Smooth muscle cell (in vitro differentiated cells): ENCODE measurements at regions not wholly inside any gene's neighbourhood (a gene's known extent, or its start where the extent isn't known, plus 50 kb on each side); places are given as distances from the start of the nearest gene placed in this dataset.
A peak's percentile ranks its signal among the peaks of the same experiment; 100 is the strongest.
"Not testable (repeated sequence)": the region's sequence is repeated elsewhere in the genome, so short reads cannot be mapped to it uniquely, and the experiment has no call there.

Experiments used
- DNase-seq: peaks from one replicate; lab custom pipeline; 2025; ENCODE audit not compliant: unreplicated experiment; lab: John Stamatoyannopoulos, UW
- H2AFZ ChIP-seq: fragments of 200-600 bp; sonication (generic); 2 replicates; pipeline ENCODE4 v1.6.0; 2016; ENCODE audit warnings: antibody characterized with exemption, low read depth, mild to moderate bottlenecking
- H3F3A ChIP-seq: fragments of 200-600 bp; sonication (generic); 2 replicates; pipeline ENCODE4 v1.6.0; 2017; ENCODE audit warnings: antibody characterized with exemption, low read depth
- H3K27ac ChIP-seq: fragments of 200-600 bp; sonication (generic); 2 replicates; pipeline ENCODE4 v1.5.1; 2016; ENCODE audit warnings: low read depth, mild to moderate bottlenecking
- H3K27me3 ChIP-seq: fragments of 200-600 bp; sonication (generic); 2 replicates; pipeline ENCODE4 v1.6.1; 2016; ENCODE audit warnings: low read depth, mild to moderate bottlenecking
- H3K36me3 ChIP-seq: fragments of 200-600 bp; sonication (generic); 2 replicates; pipeline ENCODE4 v1.5.1; 2016; ENCODE audit warnings: low read depth
- H3K4me1 ChIP-seq: fragments of 200-600 bp; sonication (generic); 2 replicates; pipeline ENCODE4 v1.5.1; 2016; ENCODE audit warnings: low read depth
- H3K4me2 ChIP-seq: fragments of 200-600 bp; sonication (generic); 2 replicates; pipeline ENCODE4 v1.6.0; 2016; ENCODE audit warnings: mild to moderate bottlenecking
- H3K4me3 ChIP-seq: fragments of 200-600 bp; sonication (generic); 2 replicates; pipeline ENCODE4 v1.5.1; 2016; ENCODE audit warnings: mild to moderate bottlenecking
- H3K79me2 ChIP-seq: fragments of 200-600 bp; sonication (generic); 2 replicates; pipeline ENCODE4 v1.6.0; 2016; ENCODE audit warnings: low read depth, mild to moderate bottlenecking
- H3K9ac ChIP-seq: fragments of 200-600 bp; sonication (generic); 2 replicates; pipeline ENCODE4 v1.6.0; 2016; ENCODE audit warnings: low read depth
- H3K9me3 ChIP-seq: fragments of 200-600 bp; sonication (generic); replicated peaks from 2 replicates; pipeline ENCODE4 v1.5.1; 2016; ENCODE audit warnings: low read depth
- H4K20me1 ChIP-seq: fragments of 200-600 bp; sonication (generic); 2 replicates; pipeline ENCODE4 v1.6.0; 2016; ENCODE audit warnings: low read depth
- WGBS: methylation state at CpG from one replicate; pipeline ENCODE4 v1.1.7; 2016; ENCODE audit warnings: low lambda C conversion rate; 5-methylcytosine and 5-hydroxymethylcytosine counted together
- TF ChIP-seq, protein P1 (sequence below): fragments of 200-600 bp; sonication (generic); IDR thresholded peaks from 2 replicates; pipeline ENCODE4 v1.5.1; 2017; ENCODE audit warnings: borderline replicate concordance, mild to moderate bottlenecking, antibody characterized with exemption; ENCODE audit not compliant: insufficient read depth, poor library complexity, severe bottlenecking

DNA sequence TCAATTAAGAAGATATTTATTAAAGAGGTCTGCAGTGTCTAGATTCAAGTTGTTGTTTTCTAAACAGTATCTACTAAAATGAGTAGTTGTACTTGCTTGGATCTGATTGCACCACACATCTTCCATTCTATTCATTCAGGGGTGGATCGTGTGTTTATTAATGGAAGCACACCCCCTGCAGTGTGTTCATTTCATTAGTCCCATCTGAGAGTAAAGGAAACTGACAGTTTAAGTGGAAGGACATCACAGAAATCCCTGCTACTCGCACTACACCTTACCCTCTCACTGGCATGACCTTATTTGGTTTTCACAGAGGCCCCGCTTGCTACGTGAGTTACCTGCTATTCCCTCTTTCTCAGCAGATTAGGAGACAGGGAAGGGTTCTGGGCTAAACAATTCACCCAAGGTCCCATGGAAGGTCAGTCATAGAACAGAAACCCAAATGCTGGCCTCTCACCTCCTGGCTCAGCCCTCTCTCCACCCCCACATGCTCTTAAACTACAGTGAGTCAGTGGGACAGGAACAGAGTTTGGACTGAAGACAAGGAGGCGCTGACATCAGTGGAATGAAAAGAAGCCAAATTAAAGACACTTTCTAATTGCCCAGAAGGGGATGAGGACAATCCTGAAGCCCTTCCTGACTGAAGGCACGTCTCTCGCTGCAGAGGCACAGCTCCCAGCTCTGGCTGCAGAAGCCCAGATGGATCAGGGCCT, 369.2 kb upstream of the NRP1 start:
- Histone ChIP-seq H3K9me3 (no peaks in the 10 kb centered on the region), H3K4me1 (peaks cover 8% of the 10 kb centered on the region), H4K20me1 (no peaks in the 10 kb centered on the region), H3K27ac (peak overlapping the region; percentile 59), H3K27me3 (no peaks in the 10 kb centered on the region), H3K4me2 (peak overlapping the region; percentile 37), H3K36me3 (no peaks in the 10 kb centered on the region), H3F3A (no peaks in the 10 kb centered on the region), H2AFZ (peak overlapping the region; percentile 80), H3K79me2 (no peaks in the 10 kb centered on the region), H3K9ac (peak overlapping the region; percentile 7), H3K4me3 (no peak overlapping the region)
- DNase-seq: no peak
- 55% methylated on average over 7 of the region's 7 CpGs for WGBS
- TF ChIP-seq, protein P1, sequence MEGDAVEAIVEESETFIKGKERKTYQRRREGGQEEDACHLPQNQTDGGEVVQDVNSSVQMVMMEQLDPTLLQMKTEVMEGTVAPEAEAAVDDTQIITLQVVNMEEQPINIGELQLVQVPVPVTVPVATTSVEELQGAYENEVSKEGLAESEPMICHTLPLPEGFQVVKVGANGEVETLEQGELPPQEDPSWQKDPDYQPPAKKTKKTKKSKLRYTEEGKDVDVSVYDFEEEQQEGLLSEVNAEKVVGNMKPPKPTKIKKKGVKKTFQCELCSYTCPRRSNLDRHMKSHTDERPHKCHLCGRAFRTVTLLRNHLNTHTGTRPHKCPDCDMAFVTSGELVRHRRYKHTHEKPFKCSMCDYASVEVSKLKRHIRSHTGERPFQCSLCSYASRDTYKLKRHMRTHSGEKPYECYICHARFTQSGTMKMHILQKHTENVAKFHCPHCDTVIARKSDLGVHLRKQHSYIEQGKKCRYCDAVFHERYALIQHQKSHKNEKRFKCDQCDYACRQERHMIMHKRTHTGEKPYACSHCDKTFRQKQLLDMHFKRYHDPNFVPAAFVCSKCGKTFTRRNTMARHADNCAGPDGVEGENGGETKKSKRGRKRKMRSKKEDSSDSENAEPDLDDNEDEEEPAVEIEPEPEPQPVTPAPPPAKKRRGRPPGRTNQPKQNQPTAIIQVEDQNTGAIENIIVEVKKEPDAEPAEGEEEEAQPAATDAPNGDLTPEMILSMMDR: no peak

DNA sequence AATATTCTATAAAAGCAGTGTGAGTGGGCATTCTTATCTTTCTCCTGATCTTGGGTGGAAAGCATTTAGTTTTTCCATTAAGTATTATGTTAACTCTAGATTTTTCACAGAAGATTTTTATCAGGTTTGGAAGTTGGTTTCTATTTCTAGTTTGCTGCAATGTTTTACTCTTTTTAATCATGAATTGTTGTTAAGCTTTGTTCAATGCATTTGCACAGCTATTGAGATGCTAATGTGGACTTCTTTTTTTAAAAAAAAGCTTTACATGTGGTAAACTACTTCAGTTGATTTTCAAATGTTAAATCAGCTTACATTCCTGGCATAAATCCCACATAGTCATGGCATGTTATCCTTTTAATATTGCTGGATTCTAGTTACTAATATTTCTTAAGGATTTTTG, 363.6 kb upstream of the NRP1 start:
- H3K27me3 ChIP-seq: no peaks in the 10 kb centered on the region
- H3K4me1 ChIP-seq: no peaks in the 10 kb centered on the region
- no peaks in the 10 kb centered on the region for H3K9me3 ChIP-seq
- H2AFZ ChIP-seq: no peak overlapping the region
- H3K9ac ChIP-seq: no peak overlapping the region
- H3F3A ChIP-seq: no peaks in the 10 kb centered on the region
- H3K27ac ChIP-seq: no peak overlapping the region
- no peaks in the 10 kb centered on the region for H4K20me1 ChIP-seq
- TF ChIP-seq, protein P1: no peak
- H3K4me3 ChIP-seq: no peak overlapping the region
- DNase-seq: no peak
- H3K36me3 ChIP-seq: no peaks in the 10 kb centered on the region
- H3K79me2 ChIP-seq: no peaks in the 10 kb centered on the region
- H3K4me2 ChIP-seq: no peak overlapping the region

DNA sequence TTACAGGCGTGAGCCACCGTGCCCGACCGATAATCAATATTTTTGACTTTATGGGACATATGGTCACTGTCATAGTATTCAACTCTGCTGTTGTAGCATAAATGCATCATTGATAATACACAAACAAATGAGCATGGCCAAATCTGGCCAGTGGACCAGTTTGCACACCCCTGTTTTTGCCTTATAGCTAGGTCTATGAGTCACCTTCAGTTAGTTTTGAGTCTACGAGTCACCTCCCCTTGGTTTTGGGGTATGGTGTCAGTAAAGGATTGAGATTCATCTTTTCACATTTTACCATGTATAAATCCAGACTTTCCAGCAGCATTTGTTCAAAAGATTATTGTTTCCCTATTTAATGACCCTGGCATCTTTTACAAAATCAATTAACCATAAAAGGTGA, 362.5 kb upstream of the NRP1 start:
- no peak for DNase-seq
- Histone ChIP-seq H3K79me2 (no peaks in the 10 kb centered on the region), H3F3A (no peaks in the 10 kb centered on the region), H3K36me3 (no peaks in the 10 kb centered on the region), H3K4me2 (no peak overlapping the region), H3K4me3 (no peak overlapping the region), H3K9ac (no peak overlapping the region), H3K4me1 (no peaks in the 10 kb centered on the region), H3K27ac (no peak overlapping the region), H4K20me1 (no peaks in the 10 kb centered on the region), H3K27me3 (no peaks in the 10 kb centered on the region), H2AFZ (no peak overlapping the region), H3K9me3 (no peaks in the 10 kb centered on the region)
- TF ChIP-seq, protein P1: no peak
- 93% methylated on average over 5 of the region's 5 CpGs for WGBS

DNA sequence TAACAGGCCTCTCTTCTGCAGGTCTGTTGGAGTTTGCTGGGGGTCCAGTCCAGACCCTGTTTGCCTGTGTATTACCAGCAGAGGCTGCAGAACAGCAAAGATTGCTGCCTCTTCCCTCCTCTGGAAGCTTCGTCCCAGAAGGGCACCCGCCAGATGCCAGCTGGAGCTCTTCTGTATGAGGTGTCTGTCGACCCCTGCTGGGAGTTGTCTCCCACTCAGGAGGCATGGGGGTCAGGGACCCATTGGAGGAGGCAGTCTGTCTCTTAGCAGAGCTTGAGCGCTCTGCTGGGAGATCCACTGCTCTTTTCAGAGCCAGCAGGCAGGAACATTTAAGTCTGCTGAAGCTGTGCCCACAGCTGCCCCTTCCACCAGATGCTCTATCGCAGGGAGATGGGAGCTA, 361.1 kb upstream of the NRP1 start:
- Histone ChIP-seq H3K9ac (no peak overlapping the region), H2AFZ (no peak overlapping the region), H3K27me3 (no peaks in the 10 kb centered on the region), H3K27ac (no peak overlapping the region), H3K36me3 (no peaks in the 10 kb centered on the region), H3K4me3 (no peak overlapping the region), H4K20me1 (no peaks in the 10 kb centered on the region), H3K79me2 (no peaks in the 10 kb centered on the region), H3F3A (no peaks in the 10 kb centered on the region), H3K4me2 (no peak overlapping the region), H3K4me1 (no peaks in the 10 kb centered on the region), H3K9me3 (no peaks in the 10 kb centered on the region)
- 96% methylated on average over 5 of the region's 5 CpGs for WGBS
- TF ChIP-seq, protein P1: no peak
- no peak for DNase-seq

DNA sequence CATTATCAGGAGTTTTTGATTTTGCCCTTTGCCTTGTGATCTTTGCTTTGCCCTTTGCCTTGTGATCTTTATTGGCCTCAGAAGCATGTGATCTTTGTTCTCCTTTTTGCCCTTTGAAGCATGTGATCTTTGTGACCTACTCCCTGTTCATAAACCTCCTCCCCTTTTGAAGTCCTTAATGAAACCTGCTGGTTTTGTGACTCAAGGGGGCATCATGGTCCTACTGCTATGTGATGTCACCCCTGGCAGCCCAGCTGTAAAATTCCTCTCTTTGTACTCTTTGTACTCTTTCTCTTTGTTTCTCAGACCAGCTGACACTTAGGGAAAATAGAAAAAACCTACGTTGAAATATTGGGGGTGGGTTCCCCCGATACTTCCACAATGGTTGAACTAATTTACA, 356.1 kb upstream of the NRP1 start:
- not testable (repeated sequence) for H3K4me1 ChIP-seq, H3K4me2 ChIP-seq, H3K4me3 ChIP-seq, H3K79me2 ChIP-seq, DNase-seq, H3K9me3 ChIP-seq, H3F3A ChIP-seq, H3K36me3 ChIP-seq, H3K27me3 ChIP-seq, H4K20me1 ChIP-seq, H3K9ac ChIP-seq, H2AFZ ChIP-seq, H3K27ac ChIP-seq
- WGBS: 98% methylated on average over 2 of the region's 2 CpGs
